Nephron progenitor cell (in vitro differentiated cells): ENCODE measurements at regions not wholly inside any gene's neighbourhood (a gene's known extent, or its start where the extent isn't known, plus 50 kb on each side); places are given as distances from the start of the nearest gene placed in this dataset.

Experiments used
- DNase-seq: peaks from one replicate; pipeline ENCODE4 v3.0.0; 2021
- H3K27ac Mint-ChIP-seq: 2 replicates; pipeline ENCODE4 v1.8.0; 2021; ENCODE audit warnings: mild to moderate bottlenecking, moderate library complexity, mixed read lengths
- H3K27me3 Mint-ChIP-seq: 2 replicates; pipeline ENCODE4 v1.8.0; 2021; ENCODE audit warnings: mild to moderate bottlenecking, low read depth, mixed read lengths; ENCODE audit not compliant: poor library complexity
- H3K36me3 Mint-ChIP-seq: 2 replicates; pipeline ENCODE4 v1.8.0; 2021; ENCODE audit warnings: low read depth, mixed read lengths
- H3K4me1 Mint-ChIP-seq: 2 replicates; pipeline ENCODE4 v1.8.0; 2021; ENCODE audit warnings: mixed read lengths
- H3K4me3 Mint-ChIP-seq: 2 replicates; pipeline ENCODE4 v1.8.0; 2021; ENCODE audit warnings: mild to moderate bottlenecking, moderate library complexity, mixed read lengths
- H3K9me3 Mint-ChIP-seq: 2 replicates; pipeline ENCODE4 v1.8.0; 2021; ENCODE audit warnings: mild to moderate bottlenecking, moderate library complexity, mixed read lengths
- CTCF ChIP-seq: fragments of 200-600 bp; sonication (generic); IDR thresholded peaks from 2 replicates; pipeline ENCODE4 v1.5.0; 2021; ENCODE audit warnings: antibody characterized with exemption

GRCh38 chr1:232188318-232188717, 441.6 kb downstream of the SIPA1L2 start:
- H3K27me3 Mint-ChIP-seq, result peaks cover 11% of the 10 kb centered on the region
- peaks cover 5% of the 10 kb centered on the region for H3K9me3 Mint-ChIP-seq
- no peaks in the 10 kb centered on the region for H3K36me3 Mint-ChIP-seq
- H3K27ac Mint-ChIP-seq, result no peak overlapping the region
- no peak overlapping the region for H3K4me3 Mint-ChIP-seq
- DNase-seq, result no peak
- H3K4me1 Mint-ChIP-seq, result peaks cover 12% of the 10 kb centered on the region
- no peak for TF ChIP-seq CTCF

GRCh38 chr1:232186931-232187330, 443.0 kb downstream of the SIPA1L2 start:
- Mint-ChIP-seq H3K9me3 (no peaks in the 10 kb centered on the region), H3K4me3 (no peak overlapping the region), H3K36me3 (no peaks in the 10 kb centered on the region), H3K27me3 (peaks cover 16% of the 10 kb centered on the region), H3K27ac (no peak overlapping the region), H3K4me1 (peaks cover 12% of the 10 kb centered on the region)
- no peak for TF ChIP-seq CTCF
- no peak for DNase-seq

- Mint-ChIP-seq H3K27ac (no peak overlapping the region), H3K9me3 (no peaks in the 10 kb centered on the region), H3K4me1 (peaks cover 23% of the 10 kb centered on the region), H3K27me3 (peaks cover 12% of the 10 kb centered on the region), H3K36me3 (no peaks in the 10 kb centered on the region), H3K4me3 (no peak overlapping the region)
- DNase-seq, result no peak
- TF ChIP-seq CTCF, result no peak
Observed at GRCh38 chr1:232184561-232185530, 445.1 kb downstream of the SIPA1L2 start.

GRCh38 chr1:232183802-232184201, 446.1 kb downstream of the SIPA1L2 start:
- peaks cover 12% of the 10 kb centered on the region for H3K27me3 Mint-ChIP-seq
- H3K9me3 Mint-ChIP-seq, result no peaks in the 10 kb centered on the region
- peaks cover 33% of the 10 kb centered on the region for H3K4me1 Mint-ChIP-seq
- no peak overlapping the region for H3K4me3 Mint-ChIP-seq
- peak overlapping the region; percentile 45 for H3K27ac Mint-ChIP-seq
- DNase-seq, result no peak
- no peak for TF ChIP-seq CTCF
- H3K36me3 Mint-ChIP-seq, result no peaks in the 10 kb centered on the region

- H3K36me3 Mint-ChIP-seq, result no peaks in the 10 kb centered on the region
- TF ChIP-seq CTCF, result no peak
- no peak overlapping the region for H3K4me3 Mint-ChIP-seq
- H3K9me3 Mint-ChIP-seq, result no peaks in the 10 kb centered on the region
- peaks cover 11% of the 10 kb centered on the region for H3K27me3 Mint-ChIP-seq
- peaks cover 35% of the 10 kb centered on the region for H3K4me1 Mint-ChIP-seq
- DNase-seq, result no peak
- H3K27ac Mint-ChIP-seq, result peak overlapping the region; percentile 45
Observed at GRCh38 chr1:232183266-232183800, 446.6 kb downstream of the SIPA1L2 start.
